Endothelial cell of umbilical vein (primary cell): ENCODE measurements at regions not wholly inside any gene's neighbourhood (a gene's known extent, or its start where the extent isn't known, plus 50 kb on each side); places are given as distances from the start of the nearest gene placed in this dataset.

Source experiments
- BruUV-seq: library from RNA; stranded (reverse); fragments of 400-500 nt; replicated peaks from 2 replicates; lab custom pipeline; 2021; lab: Mats Ljungman, UMichigan
- CTCF ChIA-PET: fragments of 300-600, 350-600 bp; sonication (Branson Sonifier 250); formaldehyde crosslinking; loops from one replicate; lab custom pipeline; 2021; ENCODE audit warnings: antibody characterized with exemption, inconsistent platforms; lab: Charles Lee
- POLR2A ChIA-PET: fragments of 300-600, 350-600 bp; sonication (Branson Sonifier 250); formaldehyde crosslinking; loops from one replicate; lab custom pipeline; 2021; ENCODE audit warnings: antibody characterized with exemption, inconsistent platforms; lab: Charles Lee
- DNase-seq: peaks from one replicate; pipeline ENCODE4 v3.0.0-alpha.2; 2011; ENCODE audit warnings: low read depth, low spot score
- FAIRE-seq: peaks from 2 replicates; lab custom pipeline; 2011; peaks lifted over from hg19 to GRCh38; lab: Jason Lieb, UNC
- H2AFZ ChIP-seq: 2 replicates; pipeline ENCODE4 v1.6.0; 2012; ENCODE audit warnings: low read depth, low read length, control low read depth, inconsistent platforms
- H3K27ac ChIP-seq: 2 replicates; pipeline ENCODE4 v1.5.1; 2011; ENCODE audit warnings: low read depth, mild to moderate bottlenecking, control low read depth, low read length, moderate library complexity; ENCODE audit not compliant: insufficient read depth
- H3K27me3 ChIP-seq, 2 experiments: 2 replicates each; pipeline versions ENCODE4 v1.6.0 to v1.6.1; 2011; ENCODE audit warnings: low read length in 2 of 2, mixed read lengths in 1 of 2; ENCODE audit not compliant: control insufficient read depth in 2 of 2, insufficient read depth in 2 of 2
- H3K36me3 ChIP-seq, 2 experiments: 2 replicates in 1 of 2; 3 replicates in 1 of 2; pipeline ENCODE4 v1.5.1; 2011; ENCODE audit warnings: low read length in 2 of 2, mild to moderate bottlenecking in 1 of 2, moderate library complexity in 1 of 2; ENCODE audit not compliant: control insufficient read depth in 2 of 2, insufficient read depth in 2 of 2; ENCODE audit errors: extremely low read depth in 1 of 2
- H3K4me1 ChIP-seq: 3 replicates; pipeline ENCODE4 v1.5.1; 2011; ENCODE audit warnings: mild to moderate bottlenecking, low read length; ENCODE audit not compliant: control insufficient read depth, insufficient read depth; ENCODE audit errors: extremely low read depth
- H3K4me2 ChIP-seq: 2 replicates; pipeline ENCODE4 v1.6.1; 2011; ENCODE audit warnings: low read length, control low read depth, mixed read lengths; ENCODE audit not compliant: insufficient read depth
- H3K4me3 ChIP-seq, 3 experiments: fragments of 200-600 bp in 1 of 3; sonication (generic), shearing (Covaris generic) in 1 of 3; replicated peaks in 1 of 3; 2 replicates each; pipeline ENCODE4 v1.5.1; 2011 to 2016; ENCODE audit warnings: control low read depth in 3 of 3, low read length in 3 of 3, mild to moderate bottlenecking in 2 of 3, inconsistent platforms in 1 of 3, low read depth in 1 of 3, moderate library complexity in 1 of 3; ENCODE audit not compliant: insufficient read depth in 1 of 3
- H3K79me2 ChIP-seq: 2 replicates; pipeline ENCODE4 v1.6.0; 2012; ENCODE audit warnings: low read length, inconsistent platforms; ENCODE audit not compliant: control insufficient read depth, insufficient read depth
- H3K9ac ChIP-seq: replicated peaks from 2 replicates; pipeline ENCODE3; 2011; ENCODE audit warnings: low read length, control low read depth; ENCODE audit not compliant: insufficient read depth; ENCODE audit errors: extremely low read depth
- H3K9me1 ChIP-seq: replicated peaks from 3 replicates; pipeline ENCODE4 v1.6.0; 2011; ENCODE audit warnings: mild to moderate bottlenecking, low read length; ENCODE audit not compliant: control insufficient read depth, insufficient read depth; ENCODE audit errors: extremely low read depth
- H3K9me3 ChIP-seq: replicated peaks from 2 replicates; pipeline ENCODE4 v1.5.1; 2012; ENCODE audit warnings: low read length, inconsistent platforms; ENCODE audit not compliant: control insufficient read depth, insufficient read depth
- H4K20me1 ChIP-seq: replicated peaks from 2 replicates; pipeline ENCODE3; 2011; ENCODE audit warnings: mild to moderate bottlenecking, low read length; ENCODE audit not compliant: control insufficient read depth, insufficient read depth; ENCODE audit errors: extremely low read depth
- EZH2 ChIP-seq: IDR thresholded peaks from 2 replicates; pipeline ENCODE4 v1.6.1; 2012; ENCODE audit warnings: borderline replicate concordance, low read depth, mild to moderate bottlenecking, moderate library complexity, low read length, inconsistent platforms; ENCODE audit not compliant: severe bottlenecking
- FOS ChIP-seq: IDR thresholded peaks from 2 replicates; pipeline ENCODE4 v1.6.1; 2011; ENCODE audit warnings: mild to moderate bottlenecking, low read length, moderate library complexity, borderline replicate concordance; ENCODE audit not compliant: insufficient read depth
- GATA2 ChIP-seq: IDR thresholded peaks from 2 replicates; pipeline ENCODE4 v1.7.0; 2011; ENCODE audit warnings: low read depth, mild to moderate bottlenecking, moderate library complexity, mixed read lengths, low read length; ENCODE audit not compliant: insufficient read length, insufficient read depth
- JUN ChIP-seq: IDR thresholded peaks from 2 replicates; pipeline ENCODE4 v1.6.1; 2011; ENCODE audit warnings: borderline replicate concordance, low read depth; ENCODE audit not compliant: insufficient read length, insufficient read depth
- MYC ChIP-seq: IDR thresholded peaks from one replicate; pipeline ENCODE4 v1.6.1; 2011; ENCODE audit warnings: mild to moderate bottlenecking, low read depth, low read length
- POLR2A ChIP-seq: IDR thresholded peaks from 2 replicates; pipeline ENCODE4 v1.6.1; 2012; ENCODE audit warnings: low read depth, mild to moderate bottlenecking, control low read depth, low read length
- POLR2AphosphoS5 ChIP-seq: IDR thresholded peaks from 2 replicates; pipeline ENCODE4 v1.6.1; 2012; ENCODE audit warnings: low read depth, mild to moderate bottlenecking, control low read depth, low read length, moderate library complexity; ENCODE audit not compliant: insufficient read depth
- dilution Hi-C: fragments of 300-500 bp; cut with MboI; formaldehyde crosslinking; loops from one replicate; pipeline ENCODE4 v1.15.0; 2019; ENCODE audit warnings: low sequenced_read_pairs; ENCODE audit not compliant: extremely low pct_ligation_motif_present
- intact Hi-C: fragments of 100-400 bp; cut with micrococcal nuclease; formaldehyde crosslinking; loops from one replicate; pipeline ENCODE4 v1.10.0; 2022
- TF ChIP-seq, protein P1 (sequence below): IDR thresholded peaks from 2 replicates; pipeline ENCODE4 v1.6.1; 2011; ENCODE audit not compliant: insufficient read depth, insufficient read length
- TF ChIP-seq, protein P2 (sequence below), 2 donors: IDR thresholded peaks; 1 replicate in 1 of 2; 2 replicates in 1 of 2; pipeline ENCODE4 v1.5.1; 2011; ENCODE audit warnings: low read length in 2 of 2, mild to moderate bottlenecking in 2 of 2, moderate library complexity in 2 of 2, control low read depth in 1 of 2, inconsistent platforms in 1 of 2, low read depth in 1 of 2; ENCODE audit not compliant: insufficient read depth in 1 of 2; ENCODE audit errors: extremely low read depth in 1 of 2

DNA sequence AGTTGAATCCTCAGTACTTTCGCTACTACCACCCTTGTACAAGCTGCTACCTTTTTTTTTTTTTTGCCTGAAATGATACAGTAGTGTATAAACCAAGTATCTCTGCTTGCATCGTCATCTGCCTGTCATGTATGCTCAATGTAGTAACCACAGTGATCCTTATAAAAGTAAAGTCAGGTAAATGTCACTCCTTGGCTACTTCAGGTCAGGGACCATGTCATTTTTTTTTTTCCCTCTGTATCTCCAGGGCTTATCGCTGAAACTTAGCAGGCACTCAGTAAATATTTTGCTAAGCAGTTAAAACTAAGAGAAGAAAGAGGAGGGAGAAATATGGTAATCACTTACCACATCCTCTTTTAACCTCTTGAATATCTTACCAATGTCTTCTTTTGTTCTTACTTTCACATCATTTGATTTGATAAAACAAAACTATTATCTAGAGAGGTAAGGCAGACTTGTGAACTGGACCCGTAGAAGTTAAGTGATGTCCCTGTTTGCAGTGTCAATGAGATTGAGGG, 96.8 kb upstream of the KLF12 start:
- no peak overlapping the region for H3K9ac ChIP-seq
- no peaks in the 10 kb centered on the region for H3K27me3 ChIP-seq
- H3K79me2 ChIP-seq, result no peaks in the 10 kb centered on the region
- H3K4me3 ChIP-seq, result no peak overlapping the region
- FAIRE-seq (no peak), DNase-seq (no peak)
- H3K36me3 ChIP-seq, result no peaks in the 10 kb centered on the region
- no peak overlapping the region for H3K4me2 ChIP-seq
- H3K9me1 ChIP-seq, result no peaks in the 10 kb centered on the region
- no TSS peak for BruUV-seq
- dilution Hi-C loops (no loop called here), intact Hi-C loops (no loop called here)
- H2AFZ ChIP-seq, result no peak overlapping the region
- POLR2A ChIA-PET, result no interaction called here
- H3K9me3 ChIP-seq, result no peaks in the 10 kb centered on the region
- CTCF ChIA-PET, result interaction anchor here (1.5 kb wide), 1 partner anchor 56 kb away, joined by 3 read pairs; no protein-coding TSS in a partner anchor
- no peak for TF ChIP-seq POLR2A
- TF ChIP-seq GATA2, result no peak
- TF ChIP-seq MYC, result no peak
- TF ChIP-seq, protein P1, sequence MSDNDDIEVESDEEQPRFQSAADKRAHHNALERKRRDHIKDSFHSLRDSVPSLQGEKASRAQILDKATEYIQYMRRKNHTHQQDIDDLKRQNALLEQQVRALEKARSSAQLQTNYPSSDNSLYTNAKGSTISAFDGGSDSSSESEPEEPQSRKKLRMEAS, result no peak
- no peak for TF ChIP-seq JUN
- no peak for TF ChIP-seq FOS
- TF ChIP-seq POLR2AphosphoS5, result no peak
- TF ChIP-seq, protein P2, sequence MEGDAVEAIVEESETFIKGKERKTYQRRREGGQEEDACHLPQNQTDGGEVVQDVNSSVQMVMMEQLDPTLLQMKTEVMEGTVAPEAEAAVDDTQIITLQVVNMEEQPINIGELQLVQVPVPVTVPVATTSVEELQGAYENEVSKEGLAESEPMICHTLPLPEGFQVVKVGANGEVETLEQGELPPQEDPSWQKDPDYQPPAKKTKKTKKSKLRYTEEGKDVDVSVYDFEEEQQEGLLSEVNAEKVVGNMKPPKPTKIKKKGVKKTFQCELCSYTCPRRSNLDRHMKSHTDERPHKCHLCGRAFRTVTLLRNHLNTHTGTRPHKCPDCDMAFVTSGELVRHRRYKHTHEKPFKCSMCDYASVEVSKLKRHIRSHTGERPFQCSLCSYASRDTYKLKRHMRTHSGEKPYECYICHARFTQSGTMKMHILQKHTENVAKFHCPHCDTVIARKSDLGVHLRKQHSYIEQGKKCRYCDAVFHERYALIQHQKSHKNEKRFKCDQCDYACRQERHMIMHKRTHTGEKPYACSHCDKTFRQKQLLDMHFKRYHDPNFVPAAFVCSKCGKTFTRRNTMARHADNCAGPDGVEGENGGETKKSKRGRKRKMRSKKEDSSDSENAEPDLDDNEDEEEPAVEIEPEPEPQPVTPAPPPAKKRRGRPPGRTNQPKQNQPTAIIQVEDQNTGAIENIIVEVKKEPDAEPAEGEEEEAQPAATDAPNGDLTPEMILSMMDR (IDR thresholded peaks at IDR 0.05; ENCODE audit: extremely low read depth in 1 of 2, insufficient read depth in 1 of 2, low read depth in 1 of 2, low read length in 2 of 2), result no peak
- no peak for TF ChIP-seq EZH2
- H4K20me1 ChIP-seq, result no peaks in the 10 kb centered on the region
- no peaks in the 10 kb centered on the region for H3K4me1 ChIP-seq
- H3K27ac ChIP-seq, result no peak overlapping the region
